GM21423 (cell line): ENCODE measurements at regions not wholly inside any gene's neighbourhood (a gene's known extent, or its start where the extent isn't known, plus 50 kb on each side); places are given as distances from the start of the nearest gene placed in this dataset.

Source experiments
- ATAC-seq: cut with Tn5 transposase; IDR thresholded peaks from one replicate; pipeline ENCODE4 v1.9.1; 2021; ENCODE audit warnings: mild to moderate bottlenecking, moderate library complexity; ENCODE audit not compliant: unreplicated experiment

DNA sequence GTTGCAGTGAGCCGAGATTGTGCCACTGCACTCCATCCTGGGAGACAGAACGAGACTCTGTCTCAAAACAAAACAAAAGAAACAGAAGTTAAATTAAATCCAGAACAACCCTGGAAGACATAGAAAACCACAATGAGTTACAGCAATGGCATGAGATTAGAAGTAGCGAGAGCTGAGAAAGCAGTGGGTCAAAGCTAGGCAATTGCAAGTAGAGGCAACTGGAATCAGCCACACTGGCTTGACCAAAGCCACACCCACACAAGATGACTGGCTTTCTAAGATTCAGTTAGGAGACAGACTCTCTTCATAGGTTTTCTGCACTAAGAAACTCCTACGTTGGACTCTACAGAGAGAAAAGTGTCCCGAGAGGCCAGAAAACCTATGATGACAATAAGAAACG is 443.0 kb downstream of the GPM6A start:
- no peak for ATAC-seq

DNA sequence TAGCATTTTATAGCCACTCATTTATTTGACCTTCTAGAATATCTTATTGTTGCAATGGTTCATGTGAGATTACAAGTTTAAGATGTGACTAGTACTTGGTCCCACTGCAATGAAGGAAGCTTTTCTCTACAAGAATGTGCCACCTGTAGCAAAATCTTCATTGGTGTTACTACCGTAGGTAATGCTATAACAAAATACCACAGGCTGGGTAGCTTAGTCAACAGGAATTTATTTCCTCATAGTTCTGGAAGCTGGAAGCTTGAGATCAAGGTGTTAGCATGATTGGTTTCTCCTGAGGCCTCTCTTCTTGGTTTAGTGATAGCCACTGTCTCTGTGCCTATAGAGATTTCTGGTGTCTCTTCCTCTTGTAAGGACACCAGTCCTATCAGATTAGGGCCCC is 441.0 kb downstream of the GPM6A start:
- no peak for ATAC-seq

DNA sequence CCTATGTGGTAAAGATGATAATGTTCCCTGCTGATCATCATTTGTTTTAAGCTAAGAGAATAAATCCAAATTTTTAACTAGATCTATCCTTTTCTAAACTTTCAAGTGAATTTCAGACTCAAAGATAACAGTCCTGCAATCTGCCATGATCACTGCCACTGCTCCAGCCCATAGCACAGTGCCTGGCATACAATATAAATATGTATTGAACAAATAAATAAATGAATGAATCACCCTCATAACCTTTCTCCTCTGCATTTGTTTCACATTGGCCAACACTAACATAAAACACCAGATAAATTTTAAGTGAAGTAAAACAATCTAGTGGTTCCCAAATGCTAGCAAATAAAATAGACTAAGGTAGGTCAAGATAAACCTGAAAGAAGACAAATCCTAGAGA is 439.0 kb downstream of the GPM6A start:
- ATAC-seq = no peak

DNA sequence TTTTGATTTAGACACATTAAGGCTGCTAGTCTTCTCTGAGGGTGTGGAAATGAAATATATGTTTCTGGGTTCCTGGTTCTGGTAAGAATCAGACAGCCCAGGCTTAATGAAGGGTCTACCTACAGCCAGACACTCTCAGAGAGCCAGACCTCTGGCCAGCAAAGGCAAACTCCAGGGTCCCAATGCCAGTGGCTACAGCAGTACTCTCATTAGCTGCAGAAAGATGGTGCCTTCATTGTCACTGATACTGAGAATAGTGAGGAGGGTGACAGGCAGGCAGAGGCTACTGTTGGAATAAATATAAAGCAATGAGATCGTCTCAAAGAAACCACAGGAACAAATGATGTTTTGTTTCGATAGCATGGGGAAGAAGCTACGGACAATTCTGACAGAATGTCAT is 437.6 kb downstream of the GPM6A start:
- ATAC-seq = no peak

DNA sequence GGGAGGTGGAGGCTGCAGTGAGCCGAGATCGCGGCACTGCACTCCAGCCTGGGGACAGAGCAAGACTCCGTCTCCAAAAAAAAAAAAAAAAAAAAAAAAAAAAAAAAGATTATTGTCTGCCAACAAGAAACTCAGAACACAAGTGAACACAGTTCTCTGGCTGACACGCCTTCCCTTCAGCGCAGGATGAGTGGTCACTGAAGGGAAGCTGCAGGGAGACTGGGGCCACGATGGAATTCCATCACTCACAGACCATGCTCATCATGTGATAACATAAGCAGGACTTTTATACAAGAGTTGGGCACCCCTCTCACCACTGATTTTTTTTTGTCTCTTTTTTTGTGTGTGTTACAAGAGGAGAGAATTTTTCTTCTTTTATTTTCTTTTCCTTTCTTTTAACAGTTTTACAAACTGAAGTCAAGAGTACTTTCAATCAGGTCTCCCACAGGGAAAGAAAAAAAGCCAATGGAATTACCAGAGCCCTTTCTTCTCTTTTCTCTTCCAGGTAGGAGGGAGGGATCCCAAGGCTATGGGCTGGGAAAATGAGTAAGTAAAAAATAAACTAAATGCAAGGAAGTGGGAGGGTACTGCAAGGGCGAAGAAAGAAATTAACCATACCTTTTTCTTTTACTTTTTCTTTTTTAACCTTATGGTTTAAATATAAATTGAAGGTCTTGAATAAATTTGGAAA is 435.6 kb downstream of the GPM6A start:
- no peak for ATAC-seq

DNA sequence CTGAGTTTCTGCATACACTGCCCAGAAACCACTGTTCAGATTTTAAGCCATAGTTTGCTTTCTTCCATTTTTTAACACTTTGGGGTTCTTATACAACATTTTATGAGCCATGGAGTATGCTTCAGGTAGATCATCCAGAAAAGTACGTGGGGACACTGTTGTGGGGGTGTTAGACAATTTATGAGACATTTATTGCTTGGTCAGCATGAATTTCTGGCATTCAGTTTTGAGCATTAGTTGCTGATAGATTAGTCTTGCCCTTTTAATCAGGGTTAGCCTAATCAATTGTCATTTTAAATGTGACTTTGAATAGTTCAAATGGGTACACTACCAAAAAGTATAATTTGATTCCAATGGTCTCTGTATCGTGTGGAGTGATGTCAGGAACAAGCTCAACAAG is 434.9 kb downstream of the GPM6A start:
- ATAC-seq = no peak

DNA sequence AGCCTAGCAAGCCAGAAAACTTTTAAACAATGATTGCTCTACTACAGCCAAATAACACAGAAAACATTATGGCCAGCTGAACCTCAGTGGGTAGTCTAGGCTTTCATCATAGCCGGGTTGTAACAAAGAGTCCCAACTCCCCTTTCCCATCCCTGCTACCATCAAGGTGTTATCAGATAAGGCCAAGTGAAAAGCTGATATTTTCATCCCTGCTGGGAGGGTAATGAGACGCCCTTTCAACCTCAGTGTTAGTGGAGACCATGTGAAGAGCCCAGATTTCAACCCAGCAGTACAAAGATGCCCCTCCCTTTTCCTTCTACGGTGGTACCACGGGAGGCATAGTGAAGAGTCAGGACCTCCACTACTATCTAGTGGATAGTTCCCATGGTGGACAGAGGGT is 433.7 kb downstream of the GPM6A start:
- no peak for ATAC-seq

DNA sequence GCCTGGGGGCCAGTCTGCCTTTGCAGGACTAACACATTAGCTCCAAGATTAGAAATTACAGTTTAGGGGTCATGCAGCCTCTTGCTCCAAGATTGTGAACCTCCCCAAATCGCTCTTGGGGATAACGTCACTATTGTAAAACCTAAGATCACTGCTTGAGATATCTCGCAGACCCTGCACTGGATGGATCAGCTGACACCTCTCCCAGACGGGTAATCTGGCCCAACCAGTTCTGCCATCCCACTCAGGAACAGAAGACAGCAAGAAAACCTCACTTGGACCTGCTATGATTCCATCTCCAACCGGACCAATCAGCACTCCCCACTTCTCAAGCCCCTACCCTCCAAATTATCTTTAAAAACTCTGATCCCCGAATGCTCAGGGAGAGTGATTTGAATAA is 431.2 kb downstream of the GPM6A start:
- no peak for ATAC-seq

DNA sequence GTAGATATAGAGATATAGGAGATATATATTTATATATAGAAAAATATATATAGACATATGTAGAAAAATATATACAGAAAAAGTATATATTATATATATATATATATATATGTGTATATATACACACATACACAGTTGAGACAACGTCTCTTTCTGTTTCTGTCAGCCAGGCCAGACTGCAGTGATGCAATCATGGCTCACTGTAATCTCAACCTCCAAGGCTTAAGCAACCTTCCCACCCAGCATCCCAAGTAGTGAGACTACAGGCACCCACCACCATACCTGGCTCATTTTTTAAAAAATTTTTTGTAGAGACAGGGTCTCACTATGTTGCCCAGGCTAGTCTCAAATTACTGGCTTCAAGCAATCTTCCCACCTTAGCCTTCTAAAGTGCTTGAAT is 426.3 kb downstream of the GPM6A start:
- no peak for ATAC-seq

DNA sequence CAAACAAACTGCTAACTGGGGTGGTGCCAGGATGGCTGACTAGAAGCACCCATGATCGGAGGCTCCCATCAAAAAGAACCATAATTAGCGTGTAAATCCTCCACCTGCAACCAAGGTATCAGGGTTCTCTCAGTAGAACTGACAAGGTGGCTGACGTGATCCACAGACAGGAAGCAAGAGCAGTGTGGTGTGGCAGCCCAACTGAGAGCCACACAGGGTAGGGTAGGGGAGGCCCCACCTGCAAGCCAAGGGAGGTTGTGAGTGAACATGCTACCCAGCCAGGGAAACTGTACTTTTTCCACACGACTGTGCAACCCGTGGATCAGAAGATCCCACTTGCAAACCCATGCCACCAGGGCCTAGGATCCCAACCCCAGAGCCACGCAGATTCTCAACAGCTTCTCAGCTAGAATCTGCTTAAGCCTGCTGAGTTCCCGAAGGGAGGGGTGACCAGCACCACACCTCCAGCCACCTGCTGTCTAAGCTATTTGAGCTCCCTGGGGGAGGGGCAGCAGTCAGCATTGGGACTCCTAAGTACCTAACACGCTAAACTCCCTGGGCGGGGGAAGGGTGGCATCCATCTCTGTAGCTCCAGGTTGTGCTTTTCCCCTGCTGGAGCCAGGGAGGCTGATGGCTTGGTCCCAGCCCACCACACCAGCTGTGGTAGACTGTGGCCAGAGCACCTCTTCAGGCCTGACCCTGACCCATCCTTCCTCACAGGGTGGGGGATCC is 425.1 kb downstream of the GPM6A start:
- no peak for ATAC-seq

DNA sequence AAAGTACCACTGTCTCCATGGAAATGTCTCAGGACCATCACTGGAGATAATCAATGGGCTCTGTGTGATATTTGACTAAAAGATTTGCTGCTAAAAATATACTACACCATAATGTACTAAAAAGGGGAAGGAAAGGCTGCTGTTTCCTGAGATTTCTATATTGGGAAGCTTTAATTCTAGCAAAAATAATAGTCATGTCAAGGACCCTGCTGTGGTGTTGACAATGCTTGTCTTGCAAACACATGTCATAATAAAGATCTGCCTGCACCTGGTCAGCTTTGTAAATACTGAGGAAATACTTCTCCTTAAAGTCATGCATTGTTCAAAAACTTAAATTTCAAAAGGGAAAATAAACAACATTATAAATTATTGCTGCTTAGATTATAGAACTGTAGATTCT is 417.9 kb downstream of the GPM6A start:
- ATAC-seq = no peak

DNA sequence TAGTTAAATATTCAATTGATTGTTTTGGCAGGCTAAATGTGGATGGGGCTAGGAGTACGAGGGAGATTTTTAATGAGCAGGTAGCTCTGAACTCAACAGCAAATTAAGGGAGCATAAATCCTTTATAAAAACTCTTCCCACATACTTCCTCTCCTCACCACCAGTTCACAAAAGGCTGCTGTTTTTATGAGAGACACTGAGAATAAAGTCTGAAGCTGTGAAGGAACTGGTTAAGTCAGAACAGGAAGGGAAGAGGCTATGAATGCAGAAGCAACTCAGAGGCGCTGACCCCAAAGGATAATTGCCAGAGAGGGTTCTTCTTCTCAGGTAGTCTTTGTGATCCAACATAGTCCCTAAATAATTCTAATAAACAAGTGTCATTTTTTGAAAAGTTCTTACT is 406.1 kb downstream of the GPM6A start:
- ATAC-seq = no peak

DNA sequence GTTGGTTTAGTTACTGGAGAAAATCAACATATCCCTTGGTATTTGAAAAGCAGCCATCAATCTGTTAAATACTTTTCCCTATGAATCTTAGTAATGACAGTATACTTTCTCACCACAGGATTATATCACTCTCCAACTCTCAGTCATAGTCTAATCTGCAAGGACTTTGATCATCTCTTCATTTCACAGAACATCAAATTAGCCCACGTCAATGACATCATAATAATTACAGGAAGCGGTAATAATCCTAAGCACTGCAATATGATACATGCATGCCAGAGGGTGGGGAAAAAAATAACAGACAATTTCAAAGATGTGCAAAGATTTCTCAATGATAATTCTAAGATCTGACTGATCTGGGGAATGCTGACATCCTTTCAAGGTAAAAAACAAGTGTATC is 404.1 kb downstream of the GPM6A start:
- ATAC-seq = no peak

DNA sequence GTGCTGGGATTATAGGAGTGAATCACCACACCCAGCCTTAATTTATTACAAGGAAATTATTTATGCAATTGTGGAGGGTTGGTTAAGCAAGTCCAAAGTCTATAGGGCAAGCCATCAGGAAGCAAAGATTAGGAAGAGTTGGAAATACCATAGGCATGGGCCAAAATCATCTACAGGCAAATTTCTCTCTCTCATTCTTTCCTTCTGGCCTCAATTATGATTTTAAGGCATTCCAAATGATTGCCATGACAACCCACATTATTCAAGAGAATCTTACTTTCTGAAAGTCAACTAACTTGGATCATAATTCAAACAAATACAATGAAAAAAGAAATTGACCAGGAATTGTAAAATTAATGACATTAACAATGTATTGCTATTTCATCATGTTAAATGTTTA is 400.8 kb downstream of the GPM6A start:
- no peak for ATAC-seq

DNA sequence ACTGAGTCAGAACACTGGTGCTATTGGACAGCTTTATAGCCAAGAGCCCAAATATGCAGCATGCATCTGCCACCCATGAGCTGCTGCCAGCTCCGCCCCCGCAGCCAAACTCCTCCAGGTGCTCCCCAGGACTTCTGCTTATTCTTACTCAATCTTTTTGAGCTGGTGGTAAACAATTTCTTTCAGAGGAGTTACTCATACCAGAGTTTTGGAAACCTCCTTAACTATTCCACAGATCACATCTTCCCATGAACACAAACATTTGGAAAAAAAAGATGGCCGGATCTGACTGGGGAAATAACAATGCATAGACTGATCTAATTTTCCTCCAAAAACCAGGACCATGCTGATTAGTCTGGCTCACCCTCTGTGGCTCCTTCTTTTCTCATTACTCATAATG is 399.9 kb downstream of the GPM6A start:
- no peak for ATAC-seq

DNA sequence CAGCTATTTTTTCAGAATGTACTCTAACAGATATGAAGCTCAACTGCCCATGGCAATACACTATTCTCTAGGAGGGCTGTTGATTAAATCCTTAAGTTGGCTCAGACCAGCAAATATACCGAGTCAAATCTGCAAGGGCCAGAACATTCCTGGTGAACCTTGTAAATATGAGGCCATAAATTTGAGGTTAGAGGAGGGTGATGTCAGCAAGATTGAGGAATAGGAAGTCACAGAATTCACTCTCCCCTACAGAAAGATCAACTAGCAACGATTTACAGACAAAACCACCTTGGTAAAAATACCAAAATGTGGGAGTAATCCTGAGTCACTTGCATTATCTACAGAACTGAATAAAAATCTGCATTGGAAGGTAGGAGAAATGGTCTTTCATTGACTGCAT is 399.3 kb downstream of the GPM6A start:
- no peak for ATAC-seq

DNA sequence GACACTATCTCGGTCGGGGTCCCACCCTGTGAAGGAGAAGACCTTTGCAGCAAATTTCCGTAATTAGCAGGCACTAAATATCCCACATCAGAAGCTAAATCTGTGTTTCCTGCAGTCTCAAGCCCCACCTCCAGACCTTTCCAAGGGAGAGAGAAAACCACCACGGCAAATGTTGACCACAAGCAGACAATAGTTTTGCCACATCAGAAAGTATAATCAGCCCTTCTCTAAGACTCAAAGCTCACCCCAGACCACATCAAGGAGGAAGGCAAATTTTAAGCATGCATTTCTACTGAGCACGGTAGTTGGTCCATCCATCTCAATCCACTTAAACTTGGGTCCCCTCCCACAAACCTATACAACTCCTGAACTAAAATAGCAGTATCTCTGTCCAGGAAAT is 398.5 kb downstream of the GPM6A start:
- ATAC-seq = no peak

DNA sequence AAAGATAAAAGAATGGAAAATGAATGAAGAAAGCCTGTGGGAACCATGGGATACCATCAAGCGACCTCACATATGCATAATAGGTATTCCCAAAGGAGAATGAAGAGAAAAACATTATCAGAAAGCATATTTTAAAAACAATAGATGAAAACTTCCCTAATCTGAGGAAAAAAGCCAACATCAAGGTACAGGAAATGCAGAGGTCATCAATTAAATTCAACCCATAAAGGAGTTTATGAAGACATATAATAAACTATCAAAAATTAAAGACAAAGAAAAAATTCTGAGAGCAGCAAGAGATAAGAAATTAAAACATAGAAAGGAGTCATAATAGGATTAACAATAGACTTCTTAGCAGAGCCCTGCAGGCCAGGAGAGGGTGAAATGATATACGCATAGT is 397.5 kb downstream of the GPM6A start:
- no peak for ATAC-seq

DNA sequence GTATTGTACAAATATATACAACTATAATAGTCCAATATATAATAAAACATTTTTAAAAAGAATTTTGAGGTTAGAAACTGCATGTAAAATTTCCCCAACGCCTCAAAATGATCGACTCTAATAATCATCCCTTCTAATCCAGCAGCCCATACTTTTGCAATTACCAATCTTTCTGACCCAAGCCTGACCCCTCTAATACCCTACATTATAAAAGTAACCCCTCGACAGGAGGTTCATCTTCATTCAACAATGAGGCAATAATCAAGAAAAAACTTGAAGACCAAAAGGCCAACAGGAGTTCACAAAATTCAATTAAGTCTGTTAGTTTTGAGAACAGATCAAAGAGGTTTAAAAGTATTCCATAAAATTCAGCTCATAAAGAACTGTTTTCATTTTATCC is 393.5 kb downstream of the GPM6A start:
- ATAC-seq = no peak

DNA sequence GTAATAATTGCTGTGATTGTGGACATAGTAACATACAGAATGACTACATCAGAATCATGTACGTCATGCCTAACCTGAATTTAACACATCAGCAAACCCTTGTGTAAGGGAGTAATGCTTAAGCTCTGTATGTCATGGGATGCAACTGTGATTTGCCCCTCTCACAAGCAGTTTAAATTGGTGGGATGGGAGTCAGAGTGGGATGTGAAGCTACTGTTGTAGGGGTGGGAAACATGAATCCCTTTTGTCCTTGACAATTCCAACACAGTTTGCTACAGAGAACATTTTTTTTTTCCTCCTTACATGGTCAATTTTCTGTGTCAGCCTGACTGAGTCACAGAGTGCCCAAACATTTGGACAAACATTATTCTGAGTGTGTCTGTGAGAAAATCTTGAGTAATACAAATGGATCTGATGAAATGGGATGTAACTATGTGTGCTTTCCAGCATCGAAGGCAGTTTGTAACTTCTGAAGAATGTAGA is 392.8 kb downstream of the GPM6A start:
- no peak for ATAC-seq

DNA sequence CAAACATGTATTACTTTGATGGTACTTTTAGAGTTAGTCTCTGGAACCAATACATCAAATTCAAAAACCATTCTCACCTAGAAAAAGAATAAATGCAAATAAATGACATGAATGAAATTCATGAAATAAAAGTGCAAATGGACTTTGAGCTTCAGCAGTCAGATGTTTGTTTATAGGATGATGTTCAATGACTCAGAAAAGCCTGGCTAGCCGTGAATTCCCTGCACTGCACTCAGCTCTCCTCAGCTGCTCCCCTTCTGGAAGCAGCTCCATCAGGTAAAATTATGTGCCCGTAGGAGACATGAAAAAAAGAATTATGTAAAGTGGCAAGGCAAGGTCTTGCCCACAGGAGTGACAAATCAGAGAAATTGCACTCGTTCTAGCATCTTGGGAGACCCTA is 390.6 kb downstream of the GPM6A start:
- ATAC-seq = no peak

DNA sequence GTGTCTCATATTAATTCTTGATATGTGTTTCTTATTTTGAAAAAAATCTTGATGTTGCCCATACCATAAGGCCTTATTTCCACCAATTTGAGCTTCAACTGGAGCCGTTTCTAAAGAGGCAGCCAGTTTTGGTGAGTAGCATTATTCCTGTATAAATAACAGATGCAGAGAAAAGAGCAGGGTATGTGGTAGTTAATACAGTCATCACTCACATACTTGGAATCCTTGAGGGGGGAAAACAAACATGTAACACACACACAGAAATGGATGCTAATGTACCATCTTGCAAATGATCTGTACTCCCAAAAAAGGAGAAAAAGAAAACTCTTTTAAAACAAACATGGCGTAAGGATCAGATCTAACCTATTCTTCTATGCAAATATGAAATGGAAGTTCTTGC is 389.7 kb downstream of the GPM6A start:
- ATAC-seq = no peak

DNA sequence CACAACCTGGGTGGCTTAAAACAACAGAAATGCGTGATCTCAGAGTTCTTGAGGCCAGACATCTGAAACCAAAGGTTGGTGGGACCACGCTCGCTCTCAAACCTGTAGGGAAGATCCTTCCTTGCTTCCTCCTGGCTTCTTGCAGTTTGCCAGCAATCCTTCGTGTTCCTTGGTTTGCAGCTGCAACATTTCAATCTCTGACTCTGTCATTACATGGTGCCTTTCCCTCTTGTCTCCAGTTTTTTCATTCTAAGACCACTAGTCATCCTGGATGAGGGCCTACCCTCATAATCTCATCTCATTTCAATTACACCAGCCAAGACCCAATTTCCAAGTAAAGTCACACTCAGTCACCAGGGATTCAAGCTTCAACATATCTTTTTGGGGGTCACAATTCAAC is 388.0 kb downstream of the GPM6A start:
- no peak for ATAC-seq
